HT-29 (cell line): ENCODE measurements at regions not wholly inside any gene's neighbourhood (a gene's known extent, or its start where the extent isn't known, plus 50 kb on each side); places are given as distances from the start of the nearest gene placed in this dataset.
"Not testable (repeated sequence)": the region's sequence is repeated elsewhere in the genome, so short reads cannot be mapped to it uniquely, and the experiment has no call there.

ENCODE experiments used
- DNase-seq: peaks from one replicate; pipeline ENCODE4 v3.0.0-alpha.2; 2015; ENCODE audit warnings: low spot score

- DNase-seq = no peak
These were observed 819.5 kb upstream of the EPHA7 start for GRCh38 chr6:94238868-94239267.

DNA sequence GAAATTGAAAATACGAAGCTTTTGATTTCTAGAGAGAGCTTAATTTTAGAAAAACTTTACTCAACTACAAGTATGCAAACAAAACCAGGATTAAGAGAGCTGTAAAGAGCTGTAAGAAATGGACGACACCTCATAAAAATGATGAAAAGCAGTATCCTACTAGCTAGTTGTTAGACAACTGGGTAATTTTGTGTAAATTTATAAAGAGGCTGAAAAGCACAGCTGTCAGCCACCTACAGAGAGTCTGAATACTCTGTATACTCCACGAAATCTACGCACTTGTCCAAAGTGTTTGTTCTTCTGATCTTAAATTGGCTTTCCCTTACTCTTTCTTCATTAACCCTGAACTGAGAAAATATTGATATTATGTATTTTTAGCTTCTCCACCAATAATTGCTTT lies 808.4 kb upstream of the EPHA7 start:
- DNase-seq = no peak

- DNase-seq = no peak
These were observed 798.5 kb upstream of the EPHA7 start for GRCh38 chr6:94217836-94218235.

DNA sequence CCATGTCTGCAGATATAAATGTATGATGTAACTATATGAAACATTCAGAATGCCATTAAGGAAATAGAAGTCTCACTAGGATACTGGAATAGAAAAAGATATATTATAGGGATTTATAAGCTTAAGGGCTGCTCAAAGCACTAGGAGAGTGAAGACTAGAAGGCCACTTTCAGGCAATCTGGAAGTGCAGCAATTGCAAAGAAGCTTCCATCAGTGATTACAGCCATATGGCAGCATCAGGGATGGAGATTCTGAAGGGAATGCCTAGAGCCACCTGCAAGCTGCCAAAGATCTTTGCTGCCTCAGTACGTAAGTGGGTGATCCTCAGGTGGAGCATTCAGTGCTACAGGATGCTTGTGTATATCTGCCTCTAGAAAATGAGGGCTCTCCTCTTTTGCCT lies 796.2 kb upstream of the EPHA7 start:
- no peak for DNase-seq

DNA sequence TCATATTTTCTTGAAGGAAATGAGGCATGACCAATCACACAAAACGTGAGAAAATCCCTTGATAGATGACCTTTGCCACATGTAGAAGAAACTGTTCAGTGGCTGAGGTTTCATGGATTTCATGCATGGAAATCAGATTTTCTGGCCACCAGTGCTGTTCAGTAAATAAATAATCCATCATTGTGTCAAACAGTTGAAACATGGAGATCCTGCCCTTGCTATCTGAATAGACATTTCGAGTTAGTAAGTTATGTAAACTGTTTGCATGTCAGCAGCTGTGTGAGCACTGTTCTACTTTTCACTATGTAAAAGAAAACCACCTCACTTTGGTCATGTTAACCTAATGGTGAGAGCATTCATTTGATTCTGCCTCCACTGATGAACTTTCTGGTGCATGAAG lies 793.9 kb upstream of the EPHA7 start:
- no peak for DNase-seq

DNA sequence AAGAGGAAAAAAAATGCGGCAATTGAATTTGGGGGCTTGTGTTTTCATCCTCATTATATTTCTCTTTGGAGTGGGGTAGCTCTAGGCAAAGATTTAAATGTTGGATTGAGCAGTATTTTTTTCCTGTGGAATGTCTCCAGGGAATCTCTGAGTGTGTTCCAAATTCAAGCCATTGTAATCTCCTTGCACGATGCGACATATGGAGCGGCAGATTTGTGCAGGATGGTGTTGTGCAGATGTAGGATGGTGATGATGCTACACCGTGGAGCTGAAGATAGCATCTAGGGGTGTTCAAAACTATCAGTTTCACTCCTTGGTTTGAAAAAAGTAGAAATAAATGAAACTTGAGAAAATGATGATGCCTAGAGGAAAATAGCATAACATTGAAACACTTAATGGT lies 777.5 kb upstream of the EPHA7 start:
- no peak for DNase-seq

DNA sequence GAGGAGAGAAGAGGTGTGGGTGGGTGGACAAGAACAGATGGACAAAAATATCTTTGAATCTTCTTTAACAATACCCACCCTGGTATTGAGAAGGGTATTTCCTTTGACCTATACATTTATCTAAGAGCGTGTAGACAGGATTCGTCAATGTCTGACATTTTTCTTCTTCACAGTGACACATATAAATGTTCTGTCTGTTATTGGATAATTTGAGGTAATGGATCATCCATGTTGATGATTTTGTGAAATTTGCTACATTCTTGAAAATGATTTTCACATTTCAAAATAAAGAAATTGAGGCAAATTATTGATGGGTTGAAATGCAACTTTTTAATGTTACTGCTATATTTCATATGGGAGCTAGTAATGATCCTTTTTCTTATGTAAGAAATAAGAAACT lies 770.7 kb upstream of the EPHA7 start:
- no peak for DNase-seq

DNA sequence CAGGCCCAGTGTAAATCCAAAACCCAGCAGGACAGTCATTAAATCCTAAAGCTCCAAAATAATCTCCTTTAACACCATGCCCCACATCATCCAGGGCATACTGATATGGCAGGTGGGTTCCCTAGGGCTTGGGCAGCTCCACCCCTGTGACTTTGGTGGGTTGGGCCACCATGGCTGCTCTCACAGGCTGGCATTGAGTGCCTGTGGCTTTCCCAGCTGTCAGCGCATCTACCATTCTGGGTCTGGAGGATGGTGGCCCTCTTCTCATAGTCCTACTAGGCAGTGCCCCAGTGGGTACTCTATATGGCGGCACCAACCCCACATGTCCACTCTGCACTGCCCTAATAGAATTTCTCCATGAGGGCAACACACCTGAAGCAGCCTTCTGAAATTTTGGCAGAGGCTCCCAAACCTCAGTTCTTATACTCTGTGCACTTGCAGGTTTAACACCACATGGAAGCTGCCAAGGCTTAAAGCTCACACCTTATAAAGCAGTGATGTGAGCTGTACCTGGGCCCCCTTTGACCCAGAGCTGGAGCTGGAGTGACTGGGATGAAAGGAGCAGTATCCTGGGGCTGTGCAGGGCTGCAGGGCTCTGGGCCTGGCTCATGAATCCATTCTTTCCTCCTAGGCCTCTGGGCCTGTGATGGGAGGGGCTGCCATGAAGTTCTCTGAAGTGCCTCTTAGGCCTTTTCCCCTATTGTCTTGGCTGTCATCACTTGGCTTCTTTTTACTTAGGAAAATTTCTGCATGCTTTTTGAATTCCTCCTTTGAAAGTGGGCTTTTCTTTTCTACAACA lies 765.5 kb upstream of the EPHA7 start:
- no peak for DNase-seq

- no peak for DNase-seq
These were observed 758.1 kb upstream of the EPHA7 start for GRCh38 chr6:94177429-94177828.

GRCh38 chr6:94175465-94175864 lies 756.1 kb upstream of the EPHA7 start:
- no peak for DNase-seq

GRCh38 chr6:94163877-94164276 lies 744.5 kb upstream of the EPHA7 start:
- no peak for DNase-seq

- no peak for DNase-seq
These were observed 731.5 kb upstream of the EPHA7 start for GRCh38 chr6:94150886-94151285.

DNA sequence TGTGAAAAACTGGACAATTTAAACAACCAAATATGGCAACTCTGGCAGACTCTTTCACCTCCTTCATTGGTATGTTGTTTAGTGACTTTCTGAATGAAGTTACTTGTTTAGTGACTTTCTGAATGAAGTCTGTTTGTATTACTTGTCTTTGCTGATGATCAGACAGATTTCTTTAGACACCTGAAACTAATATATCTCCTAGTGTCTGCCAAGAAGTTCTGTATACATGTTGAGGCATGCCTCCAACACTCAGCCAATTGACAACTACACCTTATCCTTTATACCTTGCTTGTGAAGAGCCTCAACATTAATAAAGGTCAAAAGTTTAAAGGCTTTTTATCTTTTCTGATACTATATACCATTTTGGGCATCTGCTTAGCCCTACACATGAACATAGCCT lies 725.4 kb upstream of the EPHA7 start:
- DNase-seq = no peak

- DNase-seq = not testable (repeated sequence)
These were observed 717.8 kb upstream of the EPHA7 start for GRCh38 chr6:94137178-94137577.

DNA sequence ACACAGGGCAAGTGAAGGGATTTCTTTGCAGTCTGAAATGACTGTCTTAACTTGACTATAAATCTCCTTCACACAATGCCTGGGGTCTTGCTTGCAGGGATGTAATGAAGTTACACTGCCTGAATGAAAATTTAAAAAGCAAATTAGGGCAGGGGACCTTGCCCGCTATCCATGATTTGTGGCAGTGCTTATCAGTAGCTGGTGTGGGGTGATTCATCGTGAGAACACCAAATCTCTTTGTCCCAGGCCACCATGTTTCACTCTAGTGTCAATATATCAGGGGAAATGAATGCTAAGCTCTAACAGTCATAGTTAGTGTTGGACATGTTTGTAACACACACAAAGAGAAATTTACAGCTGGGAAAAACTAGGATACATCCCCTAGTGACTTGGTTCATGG lies 713.7 kb upstream of the EPHA7 start:
- DNase-seq = no peak

- no peak for DNase-seq
These were observed 711.9 kb upstream of the EPHA7 start for GRCh38 chr6:94131271-94131670.

DNA sequence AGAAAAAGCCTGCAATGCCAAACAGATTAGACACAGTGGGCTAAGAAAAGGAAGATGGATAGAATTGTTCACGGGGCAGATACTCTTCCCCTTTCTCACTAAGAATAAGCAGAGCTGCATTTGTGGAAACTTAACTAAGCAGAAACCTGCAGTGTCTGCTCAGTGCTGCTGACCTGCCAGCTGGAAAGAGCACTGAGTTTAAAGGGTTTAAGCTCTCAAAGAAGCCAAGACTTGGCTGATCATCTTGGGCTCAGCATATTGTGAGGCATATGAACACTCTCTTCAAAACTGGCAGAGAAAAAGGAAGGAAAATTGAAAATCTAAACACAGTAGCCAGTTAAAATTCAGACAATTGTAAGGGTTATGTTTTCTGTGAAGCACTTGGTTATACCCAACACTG lies 711.1 kb upstream of the EPHA7 start:
- peak; percentile 33 for DNase-seq

DNA sequence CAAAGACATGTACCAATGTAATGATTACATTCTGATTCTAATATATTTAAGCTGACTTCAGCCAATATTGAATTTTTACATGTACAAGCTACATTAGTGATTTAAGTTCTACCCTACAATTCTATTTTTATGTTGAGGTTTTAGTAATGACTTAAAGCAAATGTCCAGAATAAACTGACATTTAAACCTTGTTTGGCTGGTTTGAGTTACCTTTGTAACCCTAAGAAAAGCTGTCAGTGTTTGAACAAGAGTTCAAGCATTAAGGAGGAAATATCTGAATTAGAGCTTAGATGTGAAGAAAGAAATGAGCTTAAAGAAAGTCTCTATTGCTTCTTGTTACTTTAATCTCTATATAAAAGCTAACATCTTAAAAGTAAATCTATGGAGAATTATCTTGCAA lies 710.6 kb upstream of the EPHA7 start:
- peak; percentile 64 for DNase-seq

GRCh38 chr6:94127716-94128115 lies 708.4 kb upstream of the EPHA7 start:
- no peak for DNase-seq

GRCh38 chr6:94124333-94124732 lies 705.0 kb upstream of the EPHA7 start:
- DNase-seq = no peak

- no peak for DNase-seq
These were observed 701.7 kb upstream of the EPHA7 start for GRCh38 chr6:94121094-94121493.

DNA sequence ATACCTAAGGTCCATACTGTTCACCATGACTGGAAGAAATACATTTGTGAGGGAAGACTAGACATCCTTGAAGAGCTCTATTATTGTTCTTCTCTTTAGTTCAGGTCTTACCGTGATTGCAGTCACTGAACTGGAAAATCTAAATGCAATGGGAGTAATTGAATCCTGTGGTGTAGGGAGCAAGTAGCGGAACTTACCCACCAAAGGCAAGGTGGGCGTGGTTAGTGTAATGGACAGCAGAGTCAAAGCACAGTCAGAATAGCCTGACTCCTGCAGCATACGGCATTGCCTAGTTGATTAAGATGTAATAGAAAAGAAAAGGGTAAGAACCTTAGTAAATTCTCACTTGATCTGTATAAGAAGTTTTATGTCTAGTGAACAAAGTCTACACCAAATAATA lies 679.7 kb upstream of the EPHA7 start:
- DNase-seq = no peak

- no peak for DNase-seq
These were observed 676.6 kb upstream of the EPHA7 start for GRCh38 chr6:94095961-94096360.

GRCh38 chr6:94089941-94090340 lies 670.6 kb upstream of the EPHA7 start:
- no peak for DNase-seq
